MM.1S (cell line): ENCODE measurements at regions not wholly inside any gene's neighbourhood (a gene's known extent, or its start where the extent isn't known, plus 50 kb on each side); places are given as distances from the start of the nearest gene placed in this dataset.

ENCODE experiments used
- CTCF ChIP-seq: fragments of 300-600 bp; sonication (generic); IDR thresholded peaks from 2 replicates; pipeline ENCODE4 v1.5.1; 2016; ENCODE audit warnings: antibody characterized with exemption, low read length, mixed read lengths
- EZH2 ChIP-seq: fragments of 300-600 bp; sonication (generic); optimal IDR thresholded peaks from 2 replicates; pipeline ENCODE3; 2017; ENCODE audit warnings: low read depth, mild to moderate bottlenecking, antibody characterized with exemption, low read length, mixed read lengths

- no peak for TF ChIP-seq CTCF
- no peak for TF ChIP-seq EZH2
These were observed 276.3 kb downstream of the PTTG2 start for GRCh38 chr4:38236503-38236902.
